Kidney epithelial cell (primary cell): ENCODE measurements at regions not wholly inside any gene's neighbourhood (a gene's known extent, or its start where the extent isn't known, plus 50 kb on each side); places are given as distances from the start of the nearest gene placed in this dataset.

Source experiments
- DNase-seq: peaks from one replicate; pipeline ENCODE4 v3.0.0-alpha.2; 2010; ENCODE audit warnings: low read depth
- H3K27me3 ChIP-seq: 2 replicates; pipeline ENCODE4 v1.6.0; 2011; ENCODE audit warnings: low read length; ENCODE audit not compliant: control insufficient read depth, insufficient read depth
- H3K36me3 ChIP-seq: 2 replicates; pipeline ENCODE4 v1.5.1; 2011; ENCODE audit warnings: low read length; ENCODE audit not compliant: control insufficient read depth, insufficient read depth
- H3K4me3 ChIP-seq: 2 replicates; pipeline ENCODE4 v1.5.1; 2011; ENCODE audit warnings: low read depth, mild to moderate bottlenecking, control low read depth, low read length
- TF ChIP-seq, protein P1 (sequence below): IDR thresholded peaks from 2 replicates; pipeline ENCODE4 v1.5.1; 2011; ENCODE audit warnings: mild to moderate bottlenecking, moderate library complexity, low read length, control low read depth, inconsistent platforms; ENCODE audit not compliant: insufficient read depth, poor library complexity, severe bottlenecking

DNA sequence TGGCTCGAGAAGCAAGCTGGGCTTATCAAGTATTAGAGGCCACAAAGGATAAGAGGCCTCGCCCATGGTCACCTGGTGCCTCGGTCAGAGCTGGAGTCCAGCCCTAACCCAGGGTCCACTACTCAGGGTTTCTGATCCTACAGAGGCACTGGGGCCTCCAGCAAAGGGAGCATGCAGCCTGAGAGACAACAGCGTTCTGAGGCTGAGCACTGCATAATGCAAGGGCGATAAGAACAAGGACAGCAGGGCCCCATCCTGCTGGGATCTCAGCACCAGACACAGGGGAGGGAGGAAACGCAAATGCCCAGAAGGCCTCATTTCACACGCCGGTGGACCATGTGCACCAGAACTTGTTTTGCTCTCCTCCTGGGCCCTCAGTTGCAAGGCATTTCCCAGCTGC lies 63.0 kb downstream of the C5orf15 start:
- no peak overlapping the region for H3K4me3 ChIP-seq
- no peak for DNase-seq
- H3K36me3 ChIP-seq = no peaks in the 10 kb centered on the region
- H3K27me3 ChIP-seq = peaks cover 2% of the 10 kb centered on the region
- TF ChIP-seq, protein P1, sequence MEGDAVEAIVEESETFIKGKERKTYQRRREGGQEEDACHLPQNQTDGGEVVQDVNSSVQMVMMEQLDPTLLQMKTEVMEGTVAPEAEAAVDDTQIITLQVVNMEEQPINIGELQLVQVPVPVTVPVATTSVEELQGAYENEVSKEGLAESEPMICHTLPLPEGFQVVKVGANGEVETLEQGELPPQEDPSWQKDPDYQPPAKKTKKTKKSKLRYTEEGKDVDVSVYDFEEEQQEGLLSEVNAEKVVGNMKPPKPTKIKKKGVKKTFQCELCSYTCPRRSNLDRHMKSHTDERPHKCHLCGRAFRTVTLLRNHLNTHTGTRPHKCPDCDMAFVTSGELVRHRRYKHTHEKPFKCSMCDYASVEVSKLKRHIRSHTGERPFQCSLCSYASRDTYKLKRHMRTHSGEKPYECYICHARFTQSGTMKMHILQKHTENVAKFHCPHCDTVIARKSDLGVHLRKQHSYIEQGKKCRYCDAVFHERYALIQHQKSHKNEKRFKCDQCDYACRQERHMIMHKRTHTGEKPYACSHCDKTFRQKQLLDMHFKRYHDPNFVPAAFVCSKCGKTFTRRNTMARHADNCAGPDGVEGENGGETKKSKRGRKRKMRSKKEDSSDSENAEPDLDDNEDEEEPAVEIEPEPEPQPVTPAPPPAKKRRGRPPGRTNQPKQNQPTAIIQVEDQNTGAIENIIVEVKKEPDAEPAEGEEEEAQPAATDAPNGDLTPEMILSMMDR = no peak

DNA sequence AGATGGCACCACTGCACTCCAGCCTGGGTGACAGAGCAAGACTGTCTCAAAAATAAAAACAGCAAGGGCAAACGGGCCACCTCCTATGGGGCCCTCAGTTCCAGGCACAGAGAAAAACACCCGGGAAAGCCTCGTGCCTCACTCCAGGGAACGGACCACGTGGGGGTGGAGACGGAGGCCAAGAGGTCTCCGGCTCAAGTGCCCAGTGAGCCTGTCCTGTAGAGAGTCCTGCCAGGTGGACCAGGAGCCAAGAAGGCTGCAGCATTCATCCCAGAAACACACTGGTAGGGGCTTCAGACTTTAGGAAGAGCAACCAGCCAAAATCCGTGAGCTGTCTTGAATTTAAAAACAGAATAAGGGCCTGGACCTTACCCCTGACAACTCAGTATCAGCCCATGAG lies 63.8 kb downstream of the C5orf15 start:
- DNase-seq = no peak
- Histone ChIP-seq H3K4me3 (no peak overlapping the region), H3K27me3 (peaks cover 2% of the 10 kb centered on the region), H3K36me3 (no peaks in the 10 kb centered on the region)
- TF ChIP-seq, protein P1 = no peak

DNA sequence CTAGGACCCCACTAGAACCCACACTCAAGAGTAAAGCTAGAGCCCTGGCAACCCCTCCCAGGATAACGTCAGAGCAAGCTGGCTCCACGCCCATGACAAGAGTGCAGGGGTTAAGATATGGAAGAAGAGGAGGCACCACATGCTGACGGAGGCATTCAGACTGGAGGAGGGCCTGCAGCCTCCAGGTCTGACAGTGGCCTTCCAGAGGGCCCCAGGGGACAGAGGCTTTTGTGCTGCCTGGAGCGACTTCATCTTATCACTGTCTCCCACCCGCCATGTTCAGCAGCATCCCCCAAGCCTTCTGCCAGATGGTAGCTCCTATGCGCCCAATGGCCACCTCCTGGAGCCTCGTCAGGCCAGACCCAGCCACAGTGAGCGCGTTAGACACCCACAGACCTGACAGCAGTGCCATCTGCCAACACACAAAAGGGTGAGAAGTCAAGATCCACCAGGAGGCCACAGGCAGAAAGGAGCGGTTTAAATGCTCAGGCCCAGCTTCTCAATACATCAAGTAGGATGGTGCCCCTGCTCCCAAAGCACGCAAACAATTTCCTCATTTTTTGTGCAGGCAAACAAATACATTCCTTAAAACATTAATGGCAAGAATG lies 65.8 kb downstream of the C5orf15 start:
- TF ChIP-seq, protein P1 = no peak
- Histone ChIP-seq H3K4me3 (no peak overlapping the region), H3K27me3 (peaks cover 2% of the 10 kb centered on the region), H3K36me3 (no peaks in the 10 kb centered on the region)
- DNase-seq = no peak

DNA sequence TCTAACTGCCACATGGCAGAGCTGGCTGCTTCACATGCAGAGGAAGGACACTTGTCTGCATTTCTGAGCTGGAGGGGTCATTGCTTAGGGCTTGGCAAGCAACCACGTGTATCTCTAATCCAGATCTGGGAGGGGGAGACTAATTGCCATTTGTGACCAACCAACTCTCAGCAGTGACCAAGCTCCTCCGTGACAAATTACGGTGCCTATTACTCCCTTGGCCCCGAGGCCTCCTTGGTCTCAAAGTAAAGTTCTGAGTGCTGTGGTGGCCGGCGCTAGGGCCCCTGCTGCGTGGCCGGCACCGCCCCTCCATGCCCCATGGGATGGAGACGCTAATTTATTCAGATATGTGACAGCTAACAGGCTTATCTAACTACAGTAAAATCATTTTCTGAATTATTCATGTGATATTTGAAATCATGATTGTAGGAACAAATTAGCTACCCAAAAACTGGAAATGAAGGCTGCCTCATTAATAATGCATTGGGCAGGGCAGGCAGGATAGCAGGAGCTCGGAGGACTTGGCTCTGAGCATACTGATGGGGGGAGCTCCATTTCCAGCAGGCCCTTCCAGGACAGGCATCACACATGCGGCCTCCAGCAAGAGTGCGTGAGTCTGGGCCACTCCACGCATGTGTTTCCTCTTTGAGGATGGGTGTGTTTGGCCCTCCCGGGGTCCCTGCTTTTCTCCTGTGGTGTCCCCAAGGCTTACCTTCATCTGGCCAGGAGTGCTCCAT lies 67.7 kb downstream of the C5orf15 start:
- DNase-seq = no peak
- Histone ChIP-seq H3K27me3 (peaks cover 2% of the 10 kb centered on the region), H3K36me3 (no peaks in the 10 kb centered on the region), H3K4me3 (no peak overlapping the region)
- TF ChIP-seq, protein P1 = no peak

DNA sequence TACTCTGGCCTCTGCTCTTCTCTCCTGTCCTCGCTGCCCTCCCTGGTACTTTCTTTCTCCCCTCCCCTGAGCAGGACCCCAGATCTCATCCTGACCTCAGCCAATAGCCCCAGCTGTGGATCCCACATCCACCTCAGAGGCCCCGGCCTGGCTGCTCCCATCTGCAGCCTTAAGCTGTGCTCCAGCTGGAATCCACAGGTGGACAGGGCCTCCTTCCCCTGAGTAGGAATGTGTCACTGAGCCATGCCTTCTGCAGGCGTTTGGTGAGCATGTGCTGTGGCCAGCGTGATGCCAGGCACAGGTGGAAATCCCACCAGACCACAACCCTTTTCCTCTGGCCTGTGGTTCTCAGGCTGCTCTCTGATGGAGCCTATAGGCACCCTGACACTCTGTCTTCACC lies 68.9 kb downstream of the C5orf15 start:
- Histone ChIP-seq H3K4me3 (no peak overlapping the region), H3K27me3 (peaks cover 2% of the 10 kb centered on the region), H3K36me3 (no peaks in the 10 kb centered on the region)
- TF ChIP-seq, protein P1 = no peak
- no peak for DNase-seq
